ENCODE measurements at regions not wholly inside any gene's neighbourhood (a gene's known extent, or its start where the extent isn't known, plus 50 kb on each side); places are given as distances from the start of the nearest gene placed in this dataset.

DNA sequence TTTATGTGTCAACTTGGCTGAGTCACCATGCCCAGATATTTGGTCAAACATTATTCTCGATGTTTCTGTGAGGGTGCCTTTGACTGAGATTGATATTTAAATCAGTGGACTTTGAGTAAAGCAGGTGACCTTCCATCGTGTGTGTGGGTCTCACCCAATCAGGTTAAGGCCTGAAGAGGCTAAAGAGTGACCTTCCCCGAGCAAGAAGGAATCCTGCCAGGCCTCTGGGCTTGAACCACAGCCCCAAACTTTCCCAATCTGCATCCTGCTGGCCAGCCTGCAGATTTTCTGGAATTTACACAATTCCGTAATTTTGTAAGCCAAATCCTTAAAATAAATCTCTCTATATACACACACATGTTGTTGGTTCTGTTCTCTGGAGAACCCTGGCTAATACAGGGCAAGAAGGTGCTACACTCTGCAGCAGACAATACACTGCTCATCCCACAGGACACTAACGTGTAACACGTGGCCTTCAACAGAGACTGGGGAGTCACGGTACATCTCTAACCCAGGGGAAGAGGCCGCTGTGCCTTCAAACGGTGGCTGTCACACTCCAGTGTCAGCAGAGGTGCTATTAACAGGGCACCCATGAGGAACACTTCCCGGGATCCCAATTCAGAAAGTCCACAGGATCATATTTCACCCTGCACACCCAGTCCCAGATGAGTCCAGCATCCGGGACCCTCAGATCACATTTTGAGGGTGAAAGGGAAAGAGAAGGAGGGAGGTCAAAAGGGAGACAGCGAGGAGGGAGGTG lies 113.1 kb upstream of the ID2 start:
- Mint-ChIP-seq H3K4me3 (no peak overlapping the region), H3K27me3 (ENCODE audit: low read depth) (peaks cover 13% of the 10 kb centered on the region), H3K36me3 (ENCODE audit: low read depth) (no peaks in the 10 kb centered on the region), H3K4me1 (peaks cover 17% of the 10 kb centered on the region), H3K27ac (peak overlapping the region in 1 of 3 experiments; percentile 49), H3K9me3 (no peaks in the 10 kb centered on the region)
- TF ChIP-seq, protein P1, sequence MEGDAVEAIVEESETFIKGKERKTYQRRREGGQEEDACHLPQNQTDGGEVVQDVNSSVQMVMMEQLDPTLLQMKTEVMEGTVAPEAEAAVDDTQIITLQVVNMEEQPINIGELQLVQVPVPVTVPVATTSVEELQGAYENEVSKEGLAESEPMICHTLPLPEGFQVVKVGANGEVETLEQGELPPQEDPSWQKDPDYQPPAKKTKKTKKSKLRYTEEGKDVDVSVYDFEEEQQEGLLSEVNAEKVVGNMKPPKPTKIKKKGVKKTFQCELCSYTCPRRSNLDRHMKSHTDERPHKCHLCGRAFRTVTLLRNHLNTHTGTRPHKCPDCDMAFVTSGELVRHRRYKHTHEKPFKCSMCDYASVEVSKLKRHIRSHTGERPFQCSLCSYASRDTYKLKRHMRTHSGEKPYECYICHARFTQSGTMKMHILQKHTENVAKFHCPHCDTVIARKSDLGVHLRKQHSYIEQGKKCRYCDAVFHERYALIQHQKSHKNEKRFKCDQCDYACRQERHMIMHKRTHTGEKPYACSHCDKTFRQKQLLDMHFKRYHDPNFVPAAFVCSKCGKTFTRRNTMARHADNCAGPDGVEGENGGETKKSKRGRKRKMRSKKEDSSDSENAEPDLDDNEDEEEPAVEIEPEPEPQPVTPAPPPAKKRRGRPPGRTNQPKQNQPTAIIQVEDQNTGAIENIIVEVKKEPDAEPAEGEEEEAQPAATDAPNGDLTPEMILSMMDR (IDR thresholded peaks at IDR 0.05; ENCODE audit: unreplicated experiment in 3 of 3): no peak

DNA sequence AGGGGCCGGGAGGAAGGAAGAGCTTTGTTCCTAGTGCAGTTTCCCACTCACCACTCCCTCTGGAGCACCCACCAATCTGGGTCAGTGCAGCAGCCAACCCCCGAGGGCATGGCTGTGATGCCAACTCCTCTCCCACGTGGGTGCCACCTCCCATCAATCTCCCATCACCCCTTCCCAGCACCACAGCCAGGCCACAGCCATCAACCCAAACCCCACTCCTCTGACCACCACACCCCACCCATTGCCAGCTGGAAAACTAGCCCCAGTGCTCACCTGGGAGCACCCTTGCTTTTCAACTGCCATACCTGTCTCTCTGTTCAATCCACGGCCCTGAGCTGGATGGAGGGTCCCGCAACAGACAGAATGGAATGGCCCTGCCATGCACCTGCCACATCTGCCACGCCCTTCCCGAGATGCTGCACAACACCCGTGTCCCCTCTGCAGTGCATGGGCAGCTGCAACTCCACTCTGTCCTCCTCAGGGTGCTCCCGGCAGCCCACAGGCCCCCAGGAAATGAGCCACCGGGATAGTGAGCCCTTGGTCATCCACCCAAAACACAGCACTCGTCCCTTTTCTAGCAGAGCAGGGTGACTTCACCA lies 112.4 kb upstream of the ID2 start:
- Mint-ChIP-seq H3K27ac (peak overlapping the region in 1 of 3 experiments; percentile 48), H3K4me1 (peaks cover 17% of the 10 kb centered on the region), H3K27me3 (ENCODE audit: low read depth) (peaks cover 13% of the 10 kb centered on the region), H3K36me3 (ENCODE audit: low read depth) (no peaks in the 10 kb centered on the region), H3K9me3 (no peaks in the 10 kb centered on the region), H3K4me3 (no peak overlapping the region)
- TF ChIP-seq, protein P1 (IDR thresholded peaks at IDR 0.05; ENCODE audit: unreplicated experiment in 3 of 3): no peak

DNA sequence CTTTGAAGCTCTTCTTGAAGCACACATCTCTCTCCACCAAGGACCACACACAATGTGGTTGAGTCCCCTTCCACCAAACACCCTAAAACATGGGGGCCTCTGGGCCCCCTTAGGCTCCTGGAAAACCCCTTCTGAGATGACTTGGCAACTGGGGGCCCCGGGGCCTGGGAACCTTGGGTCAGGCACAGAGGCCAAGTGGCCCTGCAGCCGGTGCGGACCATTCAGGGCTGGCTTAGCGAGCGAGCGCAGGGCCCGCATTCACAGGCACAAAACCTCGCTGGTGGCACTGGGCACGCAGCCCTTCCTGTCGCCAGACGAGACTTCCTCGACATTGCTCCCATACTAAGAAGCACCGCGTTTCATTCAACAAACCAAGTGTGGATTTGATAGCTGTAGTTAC lies 111.2 kb upstream of the ID2 start:
- H3K27me3 Mint-ChIP-seq (ENCODE audit: low read depth): peaks cover 18% of the 10 kb centered on the region
- H3K4me3 Mint-ChIP-seq: no peak overlapping the region
- TF ChIP-seq, protein P1 (IDR thresholded peaks at IDR 0.05; ENCODE audit: unreplicated experiment in 3 of 3): no peak
- peaks cover 27% of the 10 kb centered on the region for H3K4me1 Mint-ChIP-seq
- no peaks in the 10 kb centered on the region for H3K9me3 Mint-ChIP-seq
- H3K36me3 Mint-ChIP-seq (ENCODE audit: low read depth): no peaks in the 10 kb centered on the region
- H3K27ac Mint-ChIP-seq: no peak overlapping the region

DNA sequence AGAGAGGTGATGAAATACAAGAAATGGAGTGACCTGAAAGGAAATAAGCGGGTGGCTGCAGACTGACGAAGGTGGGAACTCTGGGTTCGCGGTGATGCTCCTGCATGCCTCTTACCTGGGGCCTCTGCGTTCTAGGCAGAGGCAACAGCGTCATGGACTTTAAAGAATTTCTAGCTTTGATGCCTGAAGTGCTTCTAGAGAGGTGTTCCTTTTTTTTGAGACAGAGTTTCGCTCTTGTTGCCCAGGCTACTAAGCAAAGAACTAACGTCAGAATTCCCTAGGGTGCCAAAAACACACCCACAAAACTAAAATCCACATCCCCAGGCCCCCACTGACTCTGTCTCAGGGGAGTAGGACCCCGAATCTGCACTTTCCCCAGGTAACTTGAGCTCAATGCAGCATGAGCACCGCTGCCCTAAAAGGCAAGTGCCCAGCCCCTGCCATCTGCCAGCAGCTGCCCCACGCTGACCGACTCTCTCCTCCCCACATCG lies 110.5 kb upstream of the ID2 start:
- no peaks in the 10 kb centered on the region for H3K9me3 Mint-ChIP-seq

DNA sequence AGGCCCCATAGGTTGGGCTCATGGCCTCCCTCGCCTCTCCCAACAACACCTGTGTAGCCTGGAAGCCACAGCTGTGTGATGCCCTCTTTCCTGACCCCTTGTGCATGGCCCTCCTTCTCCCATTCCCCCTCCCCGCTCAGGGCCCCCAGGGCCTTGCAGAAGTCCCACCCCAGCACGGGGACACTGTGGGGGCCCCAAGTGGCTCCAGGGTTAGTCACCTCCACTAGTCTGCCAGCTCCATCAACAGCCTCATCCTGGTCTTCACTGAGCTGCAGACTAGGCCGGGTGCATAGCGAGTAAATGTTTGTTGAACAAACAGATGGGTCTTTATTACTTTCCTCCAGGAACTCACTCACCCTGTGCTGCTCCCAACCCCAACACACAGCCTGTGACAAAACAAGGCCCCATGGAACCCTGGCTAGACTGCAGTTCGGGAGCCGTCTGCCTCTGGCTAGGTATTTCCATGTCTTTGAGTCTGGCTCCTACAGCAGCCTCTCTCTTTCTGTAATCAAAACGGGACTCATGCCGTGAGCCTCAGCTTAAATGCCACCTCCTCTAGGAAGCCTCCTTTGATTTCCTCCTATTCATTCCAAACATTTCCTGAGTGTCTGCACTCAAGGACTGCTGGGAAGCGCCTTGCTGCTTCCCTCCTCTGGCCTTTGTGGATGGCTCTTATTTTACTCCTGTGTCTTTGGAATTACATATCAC lies 109.9 kb upstream of the ID2 start:
- no peak overlapping the region for H3K4me3 Mint-ChIP-seq
- H3K36me3 Mint-ChIP-seq (ENCODE audit: low read depth): no peaks in the 10 kb centered on the region
- no peaks in the 10 kb centered on the region for H3K9me3 Mint-ChIP-seq
- H3K27ac Mint-ChIP-seq: peak overlapping the region; percentile 14 to 72 (median 38)
- TF ChIP-seq, protein P1 (IDR thresholded peaks at IDR 0.05; ENCODE audit: unreplicated experiment in 3 of 3): no peak
- peaks cover 38% of the 10 kb centered on the region for H3K4me1 Mint-ChIP-seq
- H3K27me3 Mint-ChIP-seq (ENCODE audit: low read depth): peaks cover 17% of the 10 kb centered on the region

More for the DNA sequence above, 110.5 kb upstream of the ID2 start:
- Mint-ChIP-seq H3K4me1 (peaks cover 34% of the 10 kb centered on the region), H3K27me3 (ENCODE audit: low read depth) (peaks cover 16% of the 10 kb centered on the region), H3K27ac (peak overlapping the region in 1 of 3 experiments; percentile 72), H3K4me3 (no peak overlapping the region), H3K36me3 (ENCODE audit: low read depth) (no peaks in the 10 kb centered on the region)
- TF ChIP-seq, protein P1 (IDR thresholded peaks at IDR 0.05; ENCODE audit: unreplicated experiment in 3 of 3): no peak

Data from nephron (organoid).